ENCODE measurements at regions not wholly inside any gene's neighbourhood (a gene's known extent, or its start where the extent isn't known, plus 50 kb on each side); places are given as distances from the start of the nearest gene placed in this dataset.

DNA sequence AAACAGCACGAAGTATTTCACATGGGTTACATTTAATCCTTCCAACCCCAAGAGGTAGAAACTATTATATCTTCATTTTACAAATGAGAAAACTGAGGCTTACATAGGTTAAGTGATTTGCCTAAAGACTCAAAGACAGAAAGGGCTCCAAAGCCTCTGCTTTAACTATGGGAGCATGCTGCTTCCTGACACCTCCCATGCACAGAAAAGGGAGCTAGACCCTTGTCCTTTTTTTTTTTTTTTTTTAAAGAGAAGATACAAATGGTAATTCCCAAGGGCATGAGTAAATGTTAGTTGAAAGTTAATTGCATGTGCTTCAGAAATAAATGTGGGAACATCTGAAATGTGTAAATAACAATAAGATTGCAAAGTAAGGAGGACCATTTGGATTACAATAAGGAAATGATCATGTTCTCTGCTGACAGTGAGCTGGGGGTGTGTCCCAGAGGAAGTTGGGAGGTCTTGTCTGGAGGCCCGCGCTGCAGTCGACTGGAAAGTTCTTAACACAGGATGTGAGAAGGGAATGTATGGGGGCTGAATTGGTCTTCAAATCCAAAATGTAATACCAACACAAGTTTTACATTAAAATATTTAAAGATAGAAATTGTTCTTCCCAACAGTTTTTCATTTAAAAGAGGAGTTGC is 500.3 kb downstream of the KLF12 start:
- DNase-seq (ENCODE audit: low spot score): no peak
- in situ Hi-C loops (cut with MboI; ENCODE audit: low sequenced_read_pairs, unreplicated experiment): no loop called here

DNA sequence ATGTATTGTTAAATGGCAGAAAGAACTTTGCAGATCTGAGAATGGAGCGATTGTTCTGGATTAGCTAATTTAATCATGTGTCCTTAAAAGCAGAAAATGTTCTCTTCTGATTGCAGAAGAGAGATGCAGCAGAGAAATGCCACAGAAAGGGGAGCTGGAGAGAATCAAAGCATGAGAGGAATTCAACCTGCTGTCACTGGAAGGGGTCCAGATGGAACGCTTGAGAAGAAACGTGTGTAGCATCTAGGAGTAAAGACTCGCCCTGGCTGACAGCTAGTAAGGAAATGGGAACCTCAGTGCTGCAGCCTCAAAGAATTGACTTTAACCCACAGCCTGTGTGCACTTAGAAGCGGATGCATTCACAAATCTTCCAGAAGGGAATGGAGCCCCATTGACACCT is 502.8 kb downstream of the KLF12 start:
- no peak for DNase-seq (ENCODE audit: low spot score)
- in situ Hi-C loops (cut with MboI; ENCODE audit: low sequenced_read_pairs, unreplicated experiment): no loop called here
- TF ChIP-seq, protein P1, sequence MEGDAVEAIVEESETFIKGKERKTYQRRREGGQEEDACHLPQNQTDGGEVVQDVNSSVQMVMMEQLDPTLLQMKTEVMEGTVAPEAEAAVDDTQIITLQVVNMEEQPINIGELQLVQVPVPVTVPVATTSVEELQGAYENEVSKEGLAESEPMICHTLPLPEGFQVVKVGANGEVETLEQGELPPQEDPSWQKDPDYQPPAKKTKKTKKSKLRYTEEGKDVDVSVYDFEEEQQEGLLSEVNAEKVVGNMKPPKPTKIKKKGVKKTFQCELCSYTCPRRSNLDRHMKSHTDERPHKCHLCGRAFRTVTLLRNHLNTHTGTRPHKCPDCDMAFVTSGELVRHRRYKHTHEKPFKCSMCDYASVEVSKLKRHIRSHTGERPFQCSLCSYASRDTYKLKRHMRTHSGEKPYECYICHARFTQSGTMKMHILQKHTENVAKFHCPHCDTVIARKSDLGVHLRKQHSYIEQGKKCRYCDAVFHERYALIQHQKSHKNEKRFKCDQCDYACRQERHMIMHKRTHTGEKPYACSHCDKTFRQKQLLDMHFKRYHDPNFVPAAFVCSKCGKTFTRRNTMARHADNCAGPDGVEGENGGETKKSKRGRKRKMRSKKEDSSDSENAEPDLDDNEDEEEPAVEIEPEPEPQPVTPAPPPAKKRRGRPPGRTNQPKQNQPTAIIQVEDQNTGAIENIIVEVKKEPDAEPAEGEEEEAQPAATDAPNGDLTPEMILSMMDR (IDR thresholded peaks at IDR 0.05; ENCODE audit: borderline replicate concordance, control extremely low read depth, extremely low read depth, insufficient read depth, missing control alignments): no peak

More for the DNA sequence above, 500.3 kb downstream of the KLF12 start:
- TF ChIP-seq, protein P1 (IDR thresholded peaks at IDR 0.05; ENCODE audit: borderline replicate concordance, control extremely low read depth, extremely low read depth, insufficient read depth, missing control alignments): no peak

DNA sequence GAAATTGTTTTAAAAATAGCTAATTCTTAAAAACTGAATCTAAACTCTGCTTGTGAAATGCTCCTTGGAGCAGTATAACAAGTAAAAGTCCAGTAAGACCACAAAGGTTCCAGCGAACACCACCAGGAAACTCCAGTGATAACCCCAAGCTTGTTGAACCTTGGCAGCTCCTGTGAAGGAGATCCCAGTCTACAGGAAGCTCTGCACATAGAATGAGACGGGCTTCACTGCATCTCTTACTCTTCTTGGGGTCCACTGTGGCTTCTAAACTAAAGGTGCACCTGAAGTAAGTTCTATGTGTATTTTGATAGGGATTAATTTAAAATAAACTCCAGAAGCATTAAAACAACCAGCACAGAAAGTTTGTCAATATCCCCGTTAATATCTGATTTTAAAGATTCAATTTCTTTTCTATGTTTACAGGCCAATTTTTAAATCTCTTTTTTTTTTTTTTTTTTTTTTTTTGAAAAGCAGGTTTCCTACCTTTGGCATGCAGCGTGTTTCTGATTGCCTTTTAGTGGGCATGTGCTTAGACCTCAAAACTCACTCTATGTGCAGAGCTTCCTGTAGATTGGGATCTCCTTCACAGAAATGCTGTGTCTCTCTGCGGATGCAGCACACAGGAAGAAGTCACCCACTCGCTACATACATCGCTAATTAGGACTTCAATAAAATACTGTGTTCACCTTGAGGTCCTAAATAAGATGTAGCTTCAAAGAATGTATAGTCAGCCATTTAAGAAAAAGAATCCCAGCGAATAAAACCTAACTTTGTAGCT is 508.5 kb downstream of the KLF12 start:
- DNase-seq (ENCODE audit: low spot score): no peak
- TF ChIP-seq, protein P1 (IDR thresholded peaks at IDR 0.05; ENCODE audit: borderline replicate concordance, control extremely low read depth, extremely low read depth, insufficient read depth, missing control alignments): no peak
- in situ Hi-C loops (cut with MboI; ENCODE audit: low sequenced_read_pairs, unreplicated experiment): no loop called here

DNA sequence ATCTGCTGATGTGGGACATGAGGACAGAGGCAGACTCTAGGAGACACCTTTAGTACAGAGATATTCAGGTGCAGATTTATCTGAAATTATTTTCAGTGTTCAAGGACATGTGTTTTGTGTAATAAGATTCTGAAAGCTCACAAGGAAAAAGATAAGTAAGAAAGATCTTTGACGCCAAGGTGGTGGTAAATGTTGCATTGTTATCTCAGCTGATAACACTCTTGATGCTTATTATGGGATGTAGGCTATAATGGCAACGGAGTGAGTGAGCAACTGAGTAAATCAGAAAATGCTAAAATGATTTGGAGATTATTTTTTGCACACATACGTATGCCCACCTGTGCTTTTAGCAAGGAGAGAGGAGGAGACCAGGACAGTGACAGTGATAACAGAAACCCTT is 510.9 kb downstream of the KLF12 start:
- in situ Hi-C loops (cut with MboI; ENCODE audit: low sequenced_read_pairs, unreplicated experiment): no loop called here
- no peak for DNase-seq (ENCODE audit: low spot score)

DNA sequence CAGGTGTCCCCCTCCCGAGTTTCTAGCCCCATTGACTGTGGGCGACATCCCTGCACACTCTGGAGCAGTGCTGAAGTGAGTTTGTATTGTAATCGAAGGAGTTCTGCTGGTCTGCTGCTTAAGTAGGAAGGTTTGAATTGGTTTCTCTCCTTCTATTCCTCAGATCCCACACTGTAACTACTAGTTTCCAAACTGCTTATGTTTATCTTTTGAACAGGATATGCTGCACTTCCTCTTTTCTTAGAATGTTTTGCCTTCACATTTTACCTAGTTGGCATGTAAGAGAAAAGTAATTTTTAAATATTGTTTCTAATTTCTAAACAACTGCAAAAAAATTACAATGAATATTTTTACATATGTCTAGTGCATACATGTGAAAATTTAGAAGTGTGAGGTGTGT is 511.8 kb downstream of the KLF12 start:
- DNase-seq (ENCODE audit: low spot score): no peak
- TF ChIP-seq, protein P1 (IDR thresholded peaks at IDR 0.05; ENCODE audit: borderline replicate concordance, control extremely low read depth, extremely low read depth, insufficient read depth, missing control alignments): no peak
- in situ Hi-C loops (cut with MboI; ENCODE audit: low sequenced_read_pairs, unreplicated experiment): no loop called here

More for the DNA sequence above, 510.9 kb downstream of the KLF12 start:
- TF ChIP-seq, protein P1 (IDR thresholded peaks at IDR 0.05; ENCODE audit: borderline replicate concordance, control extremely low read depth, extremely low read depth, insufficient read depth, missing control alignments): no peak

DNA sequence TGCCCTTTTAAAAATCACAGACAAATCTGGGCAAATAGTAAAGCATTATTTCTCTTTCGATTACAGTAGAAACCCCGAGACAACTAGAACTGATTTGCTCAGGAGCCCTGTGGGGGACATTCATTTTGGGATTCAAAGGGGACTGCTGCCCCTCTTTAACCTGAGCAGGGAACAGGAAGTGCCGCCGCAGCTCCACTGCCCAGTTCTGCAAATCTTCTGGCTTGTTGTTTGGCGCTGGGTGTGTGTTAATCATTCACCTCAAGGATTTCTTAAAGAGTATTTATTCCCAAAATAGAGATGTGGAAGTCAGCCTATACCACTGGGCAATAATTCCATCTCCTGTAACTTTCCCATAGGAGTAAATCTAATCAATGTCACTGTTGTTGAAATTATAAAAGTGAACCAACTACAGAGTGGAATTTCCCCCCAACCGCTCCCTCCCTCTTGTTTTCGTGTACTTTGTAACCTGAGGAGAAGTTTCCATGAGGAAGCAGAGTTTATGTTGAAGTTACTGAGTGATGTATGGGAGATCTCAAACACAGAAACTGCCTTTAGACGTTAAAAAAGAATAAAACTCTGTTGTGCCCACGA is 515.8 kb downstream of the KLF12 start:
- TF ChIP-seq, protein P1 (IDR thresholded peaks at IDR 0.05; ENCODE audit: borderline replicate concordance, control extremely low read depth, extremely low read depth, insufficient read depth, missing control alignments): no peak
- no peak for DNase-seq (ENCODE audit: low spot score)

More for the DNA sequence above, 515.8 kb downstream of the KLF12 start:
- in situ Hi-C loops (cut with MboI; ENCODE audit: low sequenced_read_pairs, unreplicated experiment): no loop called here
